Neural cell (in vitro differentiated cells): ENCODE measurements at regions not wholly inside any gene's neighbourhood (a gene's known extent, or its start where the extent isn't known, plus 50 kb on each side); places are given as distances from the start of the nearest gene placed in this dataset.

Experiments used
- H2AFZ ChIP-seq: fragments of 200-600, 300-800 bp; sonication (generic), shearing (Covaris generic); 2 replicates; pipeline ENCODE4 v1.6.0; 2014; ENCODE audit warnings: low read depth, mild to moderate bottlenecking, antibody characterized with exemption, low read length, moderate library complexity
- H3F3A ChIP-seq: fragments of 200-600 bp; shearing (Covaris generic); 2 replicates; pipeline ENCODE4 v1.6.1; 2016; ENCODE audit warnings: mild to moderate bottlenecking, moderate library complexity, mixed read lengths, antibody characterized with exemption, low read length; ENCODE audit not compliant: insufficient read depth, poor library complexity, severe bottlenecking
- H3K27ac ChIP-seq: fragments of 200-600, 300-800 bp; sonication (generic), shearing (Covaris generic); 2 replicates; pipeline ENCODE4 v1.5.1; 2014; ENCODE audit warnings: mild to moderate bottlenecking, low read length, moderate library complexity
- H3K27me3 ChIP-seq: fragments of 300-800, 200-600 bp; sonication (generic), shearing (Covaris generic); 2 replicates; pipeline ENCODE4 v1.6.0; 2014; ENCODE audit warnings: mild to moderate bottlenecking, low read depth, low read length, moderate library complexity; ENCODE audit not compliant: insufficient read depth
- H3K36me3 ChIP-seq: fragments of 300-800, 200-600 bp; sonication (generic), shearing (Covaris generic); 2 replicates; pipeline ENCODE4 v1.5.1; 2014; ENCODE audit warnings: mild to moderate bottlenecking, antibody characterized with exemption, low read length, moderate library complexity; ENCODE audit not compliant: insufficient read depth
- H3K4me2 ChIP-seq: fragments of 300-800, 200-600 bp; sonication (generic), shearing (Covaris generic); 2 replicates; pipeline ENCODE4 v1.6.0; 2014; ENCODE audit warnings: mild to moderate bottlenecking, low read length
- H3K4me3 ChIP-seq: fragments of 300-800, 200-600 bp; sonication (generic), shearing (Covaris generic); 2 replicates; pipeline ENCODE4 v1.5.1; 2014; ENCODE audit warnings: mild to moderate bottlenecking, low read length, moderate library complexity
- H3K79me2 ChIP-seq: fragments of 200-600 bp; shearing (Covaris generic); replicated peaks from 2 replicates; pipeline ENCODE4 v1.6.0; 2014; ENCODE audit warnings: mild to moderate bottlenecking, low read length, moderate library complexity; ENCODE audit not compliant: insufficient read depth
- H3K9ac ChIP-seq: fragments of 300-800, 200-600 bp; sonication (generic), shearing (Covaris generic); 2 replicates; pipeline ENCODE4 v1.6.1; 2016; ENCODE audit warnings: mild to moderate bottlenecking, low read length, mixed read lengths
- H3K9me2 ChIP-seq: fragments of 200-600 bp; shearing (Covaris generic); 2 replicates; pipeline ENCODE4 v1.6.1; 2016; ENCODE audit warnings: mild to moderate bottlenecking, low read length, mixed read lengths; ENCODE audit not compliant: insufficient read depth
- H3K9me3 ChIP-seq: fragments of 200-600, 300-800 bp; sonication (generic), shearing (Covaris generic); 2 replicates; pipeline ENCODE4 v1.6.1; 2016; ENCODE audit warnings: mild to moderate bottlenecking, mixed run types, low read length, moderate library complexity, mixed read lengths
- H4K20me1 ChIP-seq: fragments of 200-600 bp; shearing (Covaris generic); 2 replicates; pipeline ENCODE4 v1.6.1; 2016; ENCODE audit warnings: mild to moderate bottlenecking, mixed run types; ENCODE audit not compliant: insufficient read depth
- CTCF ChIP-seq: fragments of 450-650 bp; IDR thresholded peaks from 2 replicates; pipeline ENCODE4 v1.5.1; 2014; ENCODE audit warnings: antibody characterized with exemption, mild to moderate bottlenecking, moderate library complexity; ENCODE audit not compliant: poor library complexity, severe bottlenecking
- EP300 ChIP-seq: fragments of 450-650 bp; conservative IDR thresholded peaks from 2 replicates; pipeline ENCODE4 v1.6.1; 2014; ENCODE audit warnings: antibody characterized with exemption, mild to moderate bottlenecking, moderate library complexity; ENCODE audit not compliant: poor library complexity, severe bottlenecking
- EZH2 ChIP-seq: fragments of 200-600, 300-800 bp; shearing (Covaris generic), sonication (generic); IDR thresholded peaks from 2 replicates; pipeline ENCODE4 v1.6.1; 2014; ENCODE audit warnings: antibody characterized with exemption, low read length, borderline replicate concordance, mild to moderate bottlenecking; ENCODE audit not compliant: insufficient read depth, poor library complexity, severe bottlenecking
- MXI1 ChIP-seq: fragments of 450-650 bp; conservative IDR thresholded peaks from 2 replicates; pipeline ENCODE4 v1.6.1; 2014; ENCODE audit warnings: antibody characterized with exemption, mild to moderate bottlenecking; ENCODE audit not compliant: poor library complexity, severe bottlenecking
- POLR2AphosphoS5 ChIP-seq: IDR thresholded peaks from 2 replicates; pipeline ENCODE4 v1.6.1; 2012
- RAD21 ChIP-seq: fragments of 450-650 bp; conservative IDR thresholded peaks from 2 replicates; pipeline ENCODE4 v1.6.1; 2014; ENCODE audit warnings: antibody characterized with exemption, mild to moderate bottlenecking, moderate library complexity
- SMC3 ChIP-seq: fragments of 450-650 bp; conservative IDR thresholded peaks from 2 replicates; pipeline ENCODE4 v1.6.1; 2014; ENCODE audit warnings: antibody characterized with exemption, mild to moderate bottlenecking, moderate library complexity; ENCODE audit not compliant: poor library complexity
- TAF1 ChIP-seq: IDR thresholded peaks from 2 replicates; pipeline ENCODE4 v1.6.1; 2012; ENCODE audit warnings: low read depth
- TF ChIP-seq, protein P1 (sequence below): IDR thresholded peaks from 2 replicates; pipeline ENCODE4 v1.6.1; 2012; ENCODE audit warnings: borderline replicate concordance

DNA sequence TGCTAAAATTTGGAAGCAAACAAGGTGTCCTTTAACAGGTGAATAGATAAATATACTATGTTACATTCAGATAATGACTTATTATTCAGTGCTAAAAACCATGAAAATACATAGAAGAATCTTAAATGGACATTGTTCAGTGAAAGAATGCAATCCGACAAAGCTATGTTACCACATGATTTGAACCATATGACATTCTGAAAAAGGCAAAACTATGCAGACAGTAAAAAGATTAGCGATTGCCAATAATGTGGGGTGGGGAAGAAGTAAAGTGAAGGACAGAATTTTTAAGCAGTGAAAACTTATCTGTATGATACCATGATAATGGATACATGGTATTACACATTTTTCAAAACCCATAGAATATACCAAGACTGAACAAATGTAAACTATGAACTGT, 926.9 kb downstream of the FAT4 start:
- Histone ChIP-seq H3K9me2 (no peaks in the 10 kb centered on the region), H3K9me3 (no peaks in the 10 kb centered on the region), H3K27ac (no peak overlapping the region), H3K9ac (no peak overlapping the region), H3K4me3 (no peak overlapping the region), H4K20me1 (no peaks in the 10 kb centered on the region), H3K36me3 (no peaks in the 10 kb centered on the region), H3K27me3 (no peaks in the 10 kb centered on the region), H3K4me2 (no peak overlapping the region), H3K79me2 (no peaks in the 10 kb centered on the region), H2AFZ (no peak overlapping the region), H3F3A (no peaks in the 10 kb centered on the region)
- no peak for TF ChIP-seq CTCF
- TF ChIP-seq, protein P1, sequence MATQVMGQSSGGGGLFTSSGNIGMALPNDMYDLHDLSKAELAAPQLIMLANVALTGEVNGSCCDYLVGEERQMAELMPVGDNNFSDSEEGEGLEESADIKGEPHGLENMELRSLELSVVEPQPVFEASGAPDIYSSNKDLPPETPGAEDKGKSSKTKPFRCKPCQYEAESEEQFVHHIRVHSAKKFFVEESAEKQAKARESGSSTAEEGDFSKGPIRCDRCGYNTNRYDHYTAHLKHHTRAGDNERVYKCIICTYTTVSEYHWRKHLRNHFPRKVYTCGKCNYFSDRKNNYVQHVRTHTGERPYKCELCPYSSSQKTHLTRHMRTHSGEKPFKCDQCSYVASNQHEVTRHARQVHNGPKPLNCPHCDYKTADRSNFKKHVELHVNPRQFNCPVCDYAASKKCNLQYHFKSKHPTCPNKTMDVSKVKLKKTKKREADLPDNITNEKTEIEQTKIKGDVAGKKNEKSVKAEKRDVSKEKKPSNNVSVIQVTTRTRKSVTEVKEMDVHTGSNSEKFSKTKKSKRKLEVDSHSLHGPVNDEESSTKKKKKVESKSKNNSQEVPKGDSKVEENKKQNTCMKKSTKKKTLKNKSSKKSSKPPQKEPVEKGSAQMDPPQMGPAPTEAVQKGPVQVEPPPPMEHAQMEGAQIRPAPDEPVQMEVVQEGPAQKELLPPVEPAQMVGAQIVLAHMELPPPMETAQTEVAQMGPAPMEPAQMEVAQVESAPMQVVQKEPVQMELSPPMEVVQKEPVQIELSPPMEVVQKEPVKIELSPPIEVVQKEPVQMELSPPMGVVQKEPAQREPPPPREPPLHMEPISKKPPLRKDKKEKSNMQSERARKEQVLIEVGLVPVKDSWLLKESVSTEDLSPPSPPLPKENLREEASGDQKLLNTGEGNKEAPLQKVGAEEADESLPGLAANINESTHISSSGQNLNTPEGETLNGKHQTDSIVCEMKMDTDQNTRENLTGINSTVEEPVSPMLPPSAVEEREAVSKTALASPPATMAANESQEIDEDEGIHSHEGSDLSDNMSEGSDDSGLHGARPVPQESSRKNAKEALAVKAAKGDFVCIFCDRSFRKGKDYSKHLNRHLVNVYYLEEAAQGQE, result no peak
- no peak for TF ChIP-seq EZH2

- no peaks in the 10 kb centered on the region for H3K9me2 ChIP-seq
- TF ChIP-seq, protein P1, result no peak
- TF ChIP-seq RAD21, result no peak
- no peak for TF ChIP-seq CTCF
- TF ChIP-seq EZH2, result no peak
- TF ChIP-seq MXI1, result no peak
- TF ChIP-seq POLR2AphosphoS5, result no peak
- no peak for TF ChIP-seq EP300
- TF ChIP-seq SMC3, result no peak
- no peak for TF ChIP-seq TAF1
- no peak overlapping the region for H3K9ac ChIP-seq
- no peaks in the 10 kb centered on the region for H3K79me2 ChIP-seq
- H3F3A ChIP-seq, result no peaks in the 10 kb centered on the region
- no peak overlapping the region for H2AFZ ChIP-seq
- no peak overlapping the region for H3K4me2 ChIP-seq
- H3K27ac ChIP-seq, result no peak overlapping the region
- H3K4me3 ChIP-seq, result no peak overlapping the region
- H4K20me1 ChIP-seq, result no peaks in the 10 kb centered on the region
- H3K36me3 ChIP-seq, result no peaks in the 10 kb centered on the region
- no peaks in the 10 kb centered on the region for H3K9me3 ChIP-seq
- H3K27me3 ChIP-seq, result no peaks in the 10 kb centered on the region
Observed at GRCh38 chr4:126242679-126243390, 928.1 kb downstream of the FAT4 start.
